Ectodermal cell (in vitro differentiated cells): ENCODE measurements at regions not wholly inside any gene's neighbourhood (a gene's known extent, or its start where the extent isn't known, plus 50 kb on each side); places are given as distances from the start of the nearest gene placed in this dataset.

Experiments used
- H3K27ac ChIP-seq: 2 replicates; pipeline ENCODE4 v1.7.0; 2013; ENCODE audit warnings: mild to moderate bottlenecking, low read depth, low read length; ENCODE audit not compliant: insufficient read depth, poor library complexity, severe bottlenecking
- H3K27me3 ChIP-seq: 2 replicates; pipeline ENCODE4 v1.7.0; 2013; ENCODE audit warnings: mild to moderate bottlenecking, low read length; ENCODE audit not compliant: insufficient read depth, control insufficient read depth, poor library complexity, severe bottlenecking
- H3K36me3 ChIP-seq: one replicate; pipeline ENCODE4 v1.7.0; 2013; ENCODE audit warnings: low read length; ENCODE audit not compliant: control insufficient read depth, insufficient read depth
- H3K4me1 ChIP-seq: one replicate; pipeline ENCODE4 v1.7.0; 2013; ENCODE audit warnings: low read length; ENCODE audit not compliant: control insufficient read depth, insufficient read depth
- H3K4me3 ChIP-seq: 2 replicates; pipeline ENCODE4 v1.7.0; 2013; ENCODE audit warnings: low read depth, low read length, control low read depth; ENCODE audit not compliant: insufficient read depth
- H3K9me3 ChIP-seq: 2 replicates; pipeline ENCODE4 v1.7.0; 2013; ENCODE audit warnings: mild to moderate bottlenecking, low read length, moderate library complexity; ENCODE audit not compliant: control insufficient read depth
- WGBS, 2 experiments: methylation state at CpG; one replicate each; pipeline ENCODE4 v1.1.7; 2013; ENCODE audit warnings: missing lambda C conversion rate in 2 of 2; 5-methylcytosine and 5-hydroxymethylcytosine counted together

GRCh38 chr12:68460236-68460635, 128.1 kb upstream of the MDM1 start:
- no peaks in the 10 kb centered on the region for H3K4me1 ChIP-seq
- no peaks in the 10 kb centered on the region for H3K36me3 ChIP-seq
- no peak overlapping the region for H3K4me3 ChIP-seq
- H3K27ac ChIP-seq: no peak overlapping the region
- WGBS, 2 experiments: 85 to 91% methylated on average over 1 of the region's 1 CpG
- no peaks in the 10 kb centered on the region for H3K27me3 ChIP-seq
- no peaks in the 10 kb centered on the region for H3K9me3 ChIP-seq

GRCh38 chr12:68461645-68462044, 129.5 kb upstream of the MDM1 start:
- 94% methylated on average over 3 of the region's 3 CpGs for WGBS, 2 experiments
- H3K27ac ChIP-seq: no peak overlapping the region

DNA sequence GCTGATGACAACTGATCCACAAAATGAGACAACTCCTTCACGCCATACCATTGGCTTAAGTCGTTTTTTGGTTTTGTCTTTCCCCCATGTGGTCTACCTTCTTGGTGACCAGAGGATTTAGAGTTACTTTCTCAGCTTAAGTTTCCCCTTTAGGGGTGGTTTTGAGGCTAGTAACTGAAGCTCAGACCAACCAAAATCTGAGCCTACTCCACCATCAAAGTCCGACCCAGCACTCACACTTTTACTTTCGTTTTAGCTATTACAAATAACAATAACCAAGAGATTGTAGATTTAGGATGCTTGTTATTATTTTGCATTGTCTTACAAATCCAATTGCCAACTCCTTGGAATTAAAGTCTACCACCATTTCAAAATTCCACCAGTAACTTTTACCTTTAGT, 130.6 kb upstream of the MDM1 start:
- 94% methylated on average over 3 of the region's 4 CpGs for WGBS, 2 experiments
- Histone ChIP-seq H3K9me3 (no peaks in the 10 kb centered on the region), H3K36me3 (no peaks in the 10 kb centered on the region), H3K27me3 (no peaks in the 10 kb centered on the region), H3K27ac (no peak overlapping the region), H3K4me3 (no peak overlapping the region), H3K4me1 (peaks cover 3% of the 10 kb centered on the region)

More at GRCh38 chr12:68461645-68462044, 129.5 kb upstream of the MDM1 start:
- no peaks in the 10 kb centered on the region for H3K9me3 ChIP-seq
- H3K36me3 ChIP-seq: no peaks in the 10 kb centered on the region
- no peaks in the 10 kb centered on the region for H3K27me3 ChIP-seq
- no peak overlapping the region for H3K4me3 ChIP-seq
- H3K4me1 ChIP-seq: peaks cover 3% of the 10 kb centered on the region

DNA sequence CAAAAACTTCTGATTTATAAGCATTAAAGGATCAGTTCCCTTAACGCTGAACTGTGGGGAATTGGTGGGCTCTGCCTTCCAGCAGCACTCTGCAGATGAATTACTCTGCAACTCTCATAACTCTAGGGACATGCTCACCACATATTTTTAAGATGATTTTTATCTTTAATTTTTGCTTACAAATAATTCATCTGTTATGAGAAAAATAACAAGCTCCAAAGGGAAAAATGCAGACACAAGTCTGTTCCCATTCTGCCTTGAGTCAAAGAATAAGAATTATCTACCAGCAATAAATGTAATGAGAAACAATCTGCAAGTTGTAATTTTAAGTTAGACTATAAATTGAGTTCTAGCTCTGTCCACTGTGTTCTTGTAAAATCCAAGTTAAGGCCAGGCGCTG, 133.1 kb upstream of the MDM1 start:
- Histone ChIP-seq H3K27me3 (no peaks in the 10 kb centered on the region), H3K4me1 (peaks cover 3% of the 10 kb centered on the region), H3K36me3 (no peaks in the 10 kb centered on the region), H3K27ac (no peak overlapping the region), H3K4me3 (no peak overlapping the region), H3K9me3 (no peaks in the 10 kb centered on the region)
- 90 to 97% methylated on average over 2 of the region's 2 CpGs for WGBS, 2 experiments

GRCh38 chr12:68467514-68467913, 135.4 kb upstream of the MDM1 start:
- H3K9me3 ChIP-seq: no peaks in the 10 kb centered on the region
- WGBS, 2 experiments: 86 to 97% methylated on average over 3 of the region's 3 CpGs
- H3K4me3 ChIP-seq: no peak overlapping the region
- no peak overlapping the region for H3K27ac ChIP-seq
- H3K4me1 ChIP-seq: peaks cover 3% of the 10 kb centered on the region
- H3K36me3 ChIP-seq: no peaks in the 10 kb centered on the region
- no peaks in the 10 kb centered on the region for H3K27me3 ChIP-seq

DNA sequence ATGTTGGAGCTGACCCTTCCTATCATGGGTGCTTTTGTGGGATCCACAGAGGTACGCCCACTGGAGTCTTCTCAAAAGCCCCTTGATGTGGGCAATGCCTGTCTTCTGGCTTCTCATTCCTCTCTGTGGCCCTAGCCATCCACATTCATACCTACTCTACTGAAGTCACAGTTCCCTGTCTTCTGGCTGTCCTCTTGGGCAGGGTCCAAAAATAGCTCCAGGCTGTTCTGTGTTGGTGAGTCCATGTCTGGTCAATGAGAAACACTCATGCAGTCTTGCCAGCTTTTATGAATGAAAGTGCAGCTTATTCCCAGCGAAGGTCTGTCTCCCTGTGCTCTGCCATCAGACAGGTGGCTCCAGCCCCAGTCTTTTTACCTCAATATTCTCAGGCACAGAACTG, 135.9 kb upstream of the MDM1 start:
- H3K4me1 ChIP-seq: peaks cover 3% of the 10 kb centered on the region
- WGBS, 2 experiments: 95 to 96% methylated on average over 2 of the region's 2 CpGs
- no peak overlapping the region for H3K4me3 ChIP-seq
- H3K27ac ChIP-seq: no peak overlapping the region
- H3K36me3 ChIP-seq: no peaks in the 10 kb centered on the region
- no peaks in the 10 kb centered on the region for H3K27me3 ChIP-seq
- no peaks in the 10 kb centered on the region for H3K9me3 ChIP-seq

DNA sequence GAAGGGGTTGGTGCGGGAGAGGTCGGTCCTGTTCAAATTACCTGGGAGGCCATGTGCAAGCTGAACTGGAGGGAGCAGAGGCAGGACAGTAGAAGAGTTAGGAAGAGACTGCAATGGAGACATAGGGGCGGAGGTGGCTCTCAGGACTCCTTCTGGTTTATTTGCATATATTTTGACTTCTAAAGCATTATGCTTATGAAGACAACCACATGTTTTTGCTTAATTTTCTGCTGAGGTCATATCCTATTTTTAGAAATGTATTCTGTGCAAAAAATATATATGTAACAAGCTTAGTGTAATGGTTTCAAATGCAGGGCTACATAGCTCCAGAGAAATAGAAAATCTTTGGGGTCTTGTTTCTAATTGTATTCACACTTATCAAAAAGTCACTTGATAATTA, 137.0 kb upstream of the MDM1 start:
- H3K4me3 ChIP-seq: no peak overlapping the region
- H3K27me3 ChIP-seq: no peaks in the 10 kb centered on the region
- no peaks in the 10 kb centered on the region for H3K36me3 ChIP-seq
- no peaks in the 10 kb centered on the region for H3K9me3 ChIP-seq
- H3K4me1 ChIP-seq: peaks cover 3% of the 10 kb centered on the region
- WGBS, 2 experiments: 89 to 94% methylated on average over 3 of the region's 3 CpGs
- no peak overlapping the region for H3K27ac ChIP-seq

DNA sequence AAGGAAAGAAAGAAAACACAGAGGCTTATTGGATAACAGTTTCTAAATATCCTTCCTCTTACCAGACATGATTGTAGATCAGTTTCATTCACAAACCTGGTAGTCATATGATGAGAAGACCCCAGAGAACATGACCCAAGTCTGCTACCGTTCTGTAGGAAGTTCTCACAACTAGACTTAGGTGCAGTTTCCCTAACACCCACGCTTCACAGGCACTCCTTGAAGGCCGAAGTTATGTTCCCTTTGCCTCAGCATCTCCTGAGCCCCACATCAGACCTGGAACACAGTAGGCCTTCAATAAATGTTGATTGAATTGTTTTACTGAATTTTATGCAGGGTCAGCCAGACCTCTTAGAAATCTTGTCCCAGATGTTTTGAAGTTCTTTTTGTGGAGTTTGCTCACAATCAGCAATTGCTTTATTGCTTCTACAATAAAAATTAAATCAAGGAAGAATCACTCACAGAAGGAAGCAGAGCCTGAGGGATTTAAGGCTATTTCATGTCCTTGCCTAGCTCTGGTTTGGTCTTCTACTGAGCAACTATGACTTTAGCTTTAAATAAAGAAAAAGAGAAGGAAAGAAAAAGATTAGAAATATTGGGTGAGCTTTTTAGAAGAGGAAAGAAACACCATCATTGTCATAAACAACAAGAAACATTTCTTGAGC, 138.6 kb upstream of the MDM1 start:
- Histone ChIP-seq H3K36me3 (no peaks in the 10 kb centered on the region), H3K27me3 (no peaks in the 10 kb centered on the region), H3K9me3 (no peaks in the 10 kb centered on the region), H3K27ac (no peak overlapping the region), H3K4me1 (peaks cover 3% of the 10 kb centered on the region), H3K4me3 (no peak overlapping the region)
- 94 to 96% methylated on average over 3 of the region's 3 CpGs for WGBS, 2 experiments

DNA sequence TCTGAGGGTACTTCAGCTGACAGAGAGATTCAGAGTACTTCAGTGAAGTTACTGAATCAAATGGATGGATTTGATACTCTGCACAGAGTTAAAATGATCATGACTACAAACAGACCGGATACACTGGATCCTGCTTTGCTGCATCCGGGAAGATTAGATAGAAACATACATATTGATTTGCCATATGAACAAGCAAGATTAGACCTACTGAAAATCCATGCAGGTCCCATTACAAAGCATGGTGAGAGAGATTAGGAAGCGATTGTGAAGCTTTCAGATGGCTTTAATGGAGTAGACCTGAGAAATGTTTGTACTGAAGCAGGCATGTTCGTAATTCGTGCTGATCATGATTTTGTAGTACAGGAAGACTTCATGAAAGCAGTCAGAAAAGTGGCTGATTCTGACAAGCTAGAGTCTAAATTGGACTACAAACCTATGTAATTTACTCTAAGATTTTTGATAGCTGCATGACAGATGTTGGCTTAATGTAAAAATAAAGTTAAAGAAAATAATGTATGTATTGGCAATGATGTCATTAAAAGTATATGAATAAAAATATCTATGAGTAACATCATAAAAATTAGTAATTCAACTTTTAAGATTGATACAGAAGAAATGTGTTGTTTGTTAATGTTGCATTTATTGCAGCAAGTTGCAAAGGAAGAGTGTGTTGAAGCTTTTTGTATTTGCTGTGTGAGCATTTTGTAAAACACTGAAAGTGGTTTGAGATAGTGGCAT, 136.1 kb upstream of the RAP1B start:
- WGBS, 2 experiments: 88 to 97% methylated on average over 4 to 5 of the region's 5 CpGs
- H3K4me3 ChIP-seq: no peak overlapping the region
- no peaks in the 10 kb centered on the region for H3K36me3 ChIP-seq
- no peaks in the 10 kb centered on the region for H3K9me3 ChIP-seq
- H3K4me1 ChIP-seq: no peaks in the 10 kb centered on the region
- H3K27ac ChIP-seq: no peak overlapping the region
- no peaks in the 10 kb centered on the region for H3K27me3 ChIP-seq

- Histone ChIP-seq H3K4me3 (no peak overlapping the region), H3K27ac (no peak overlapping the region), H3K9me3 (no peaks in the 10 kb centered on the region), H3K36me3 (no peaks in the 10 kb centered on the region), H3K27me3 (no peaks in the 10 kb centered on the region), H3K4me1 (no peaks in the 10 kb centered on the region)
- WGBS, 2 experiments: 92 to 95% methylated on average over 2 of the region's 2 CpGs
Measured at GRCh38 chr12:68476794-68477193, 133.9 kb upstream of the RAP1B start.
